A204.1 (cell line): ENCODE measurements at regions not wholly inside any gene's neighbourhood (a gene's known extent, or its start where the extent isn't known, plus 50 kb on each side); places are given as distances from the start of the nearest gene placed in this dataset.

Experiments used
- FAIRE-seq: peaks from 2 replicates; lab custom pipeline; 2012; peaks lifted over from hg19 to GRCh38; lab: Jason Lieb, UNC

GRCh38 chr5:23071682-23072081 lies 218.5 kb upstream of the CDH12 start:
- no peak for FAIRE-seq

GRCh38 chr5:23064710-23065109 lies 211.6 kb upstream of the CDH12 start:
- no peak for FAIRE-seq

GRCh38 chr5:23053846-23054245 lies 200.7 kb upstream of the CDH12 start:
- FAIRE-seq: no peak

GRCh38 chr5:23042226-23042625 lies 189.1 kb upstream of the CDH12 start:
- no peak for FAIRE-seq

- FAIRE-seq: no peak
Observed at GRCh38 chr5:23035555-23036090, 182.5 kb upstream of the CDH12 start.

GRCh38 chr5:23033864-23034263 lies 180.7 kb upstream of the CDH12 start:
- FAIRE-seq: no peak

- no peak for FAIRE-seq
Observed at GRCh38 chr5:23029290-23029689, 176.1 kb upstream of the CDH12 start.

- FAIRE-seq: no peak
Observed at GRCh38 chr5:23028445-23029021, 175.4 kb upstream of the CDH12 start.

- no peak for FAIRE-seq
Observed at GRCh38 chr5:23027830-23028229, 174.7 kb upstream of the CDH12 start.

- no peak for FAIRE-seq
Observed at GRCh38 chr5:23027331-23027730, 174.2 kb upstream of the CDH12 start.

GRCh38 chr5:23026252-23027170 lies 173.4 kb upstream of the CDH12 start:
- FAIRE-seq: no peak

GRCh38 chr5:23025629-23026233 lies 172.6 kb upstream of the CDH12 start:
- FAIRE-seq: no peak

- FAIRE-seq: no peak
Observed at GRCh38 chr5:23024470-23024869, 171.3 kb upstream of the CDH12 start.

- FAIRE-seq: no peak
Observed at GRCh38 chr5:23014825-23015224, 161.7 kb upstream of the CDH12 start.

- FAIRE-seq: no peak
Observed at GRCh38 chr5:23014266-23014665, 161.1 kb upstream of the CDH12 start.

- FAIRE-seq: peak; percentile 80
Observed at GRCh38 chr5:23013395-23013998, 160.4 kb upstream of the CDH12 start.

GRCh38 chr5:23012842-23013241 lies 159.7 kb upstream of the CDH12 start:
- peak; percentile 69 for FAIRE-seq

GRCh38 chr5:23007762-23008161 lies 154.6 kb upstream of the CDH12 start:
- no peak for FAIRE-seq

GRCh38 chr5:23007236-23007635 lies 154.1 kb upstream of the CDH12 start:
- no peak for FAIRE-seq

GRCh38 chr5:23001120-23001519 lies 148.0 kb upstream of the CDH12 start:
- FAIRE-seq: no peak

- no peak for FAIRE-seq
Observed at GRCh38 chr5:22998774-22999173, 145.6 kb upstream of the CDH12 start.

GRCh38 chr5:22998362-22998761 lies 145.2 kb upstream of the CDH12 start:
- no peak for FAIRE-seq

- FAIRE-seq: no peak
Observed at GRCh38 chr5:22988937-22989336, 135.8 kb upstream of the CDH12 start.
